ENCODE measurements at regions not wholly inside any gene's neighbourhood (a gene's known extent, or its start where the extent isn't known, plus 50 kb on each side); places are given as distances from the start of the nearest gene placed in this dataset.

GRCh38 chr2:164242409-164242808 lies 378.9 kb downstream of the GRB14 start:
- TF ChIP-seq CTCF (optimal IDR thresholded peaks at IDR 0.05 in 1 of 3, IDR thresholded peaks at IDR 0.05 in 1 of 3, conservative IDR thresholded peaks at IDR 0.05 in 1 of 3; ENCODE audit: extremely low read depth in 1 of 3, insufficient read depth in 2 of 3, low read length in 3 of 3) (no peak), EZH2 (IDR thresholded peaks at IDR 0.05; ENCODE audit: low read length) (no peak)
